IgD-negative memory B cell (primary cell): ENCODE measurements at regions not wholly inside any gene's neighbourhood (a gene's known extent, or its start where the extent isn't known, plus 50 kb on each side); places are given as distances from the start of the nearest gene placed in this dataset.
A peak's percentile ranks its signal among the peaks of the same experiment; 100 is the strongest.

Experiments
- H3K27ac Mint-ChIP-seq, 3 donors: one replicate each; pipeline ENCODE4 v1.8.0; 2020 to 2022; ENCODE audit warnings: mild to moderate bottlenecking in 3 of 3, mixed read lengths in 3 of 3, moderate library complexity in 1 of 3
- H3K27me3 Mint-ChIP-seq: one replicate; pipeline ENCODE4 v1.8.0; 2021; ENCODE audit warnings: mixed read lengths
- H3K36me3 Mint-ChIP-seq: one replicate; pipeline ENCODE4 v1.8.0; 2020; ENCODE audit warnings: mild to moderate bottlenecking, mixed read lengths
- H3K4me1 Mint-ChIP-seq, 3 donors: one replicate each; pipeline ENCODE4 v1.8.0; 2020 to 2022; ENCODE audit warnings: mixed read lengths in 3 of 3, mild to moderate bottlenecking in 1 of 3
- H3K4me3 Mint-ChIP-seq, 4 donors: one replicate each; pipeline ENCODE4 v1.8.0; 2020 to 2022; ENCODE audit warnings: mild to moderate bottlenecking in 4 of 4, mixed read lengths in 4 of 4, moderate library complexity in 3 of 4
- H3K9me3 Mint-ChIP-seq, 3 donors: one replicate each; pipeline ENCODE4 v1.8.0; 2020 to 2021; ENCODE audit warnings: mixed read lengths in 3 of 3, mild to moderate bottlenecking in 1 of 3

- Mint-ChIP-seq H3K27me3 (no peaks in the 10 kb centered on the region), H3K9me3 (peaks cover 0 to 8% (median 4%) of the 10 kb centered on the region in 3 donors), H3K36me3 (no peaks in the 10 kb centered on the region), H3K27ac (no peak overlapping the region), H3K4me3 (no peak overlapping the region), H3K4me1 (peaks cover 0 to 11% (median 0%) of the 10 kb centered on the region in 3 donors)
These were observed 71.3 kb downstream of the RPE65 start for GRCh38 chr1:68378296-68379084.

- Mint-ChIP-seq H3K27me3 (no peaks in the 10 kb centered on the region), H3K4me1 (peaks cover 0 to 11% (median 0%) of the 10 kb centered on the region in 3 donors), H3K27ac (no peak overlapping the region), H3K36me3 (no peaks in the 10 kb centered on the region), H3K4me3 (no peak overlapping the region), H3K9me3 (peaks cover 2 to 6% (median 4%) of the 10 kb centered on the region in 3 donors)
These were observed 72.7 kb downstream of the RPE65 start for GRCh38 chr1:68377098-68377497.

- no peaks in the 10 kb centered on the region for H3K36me3 Mint-ChIP-seq
- no peaks in the 10 kb centered on the region for H3K27me3 Mint-ChIP-seq
- peaks cover 0 to 11% (median 0%) of the 10 kb centered on the region in 3 donors for H3K4me1 Mint-ChIP-seq
- no peak overlapping the region for H3K4me3 Mint-ChIP-seq
- no peak overlapping the region for H3K27ac Mint-ChIP-seq
- H3K9me3 Mint-ChIP-seq = peaks cover 0 to 4% (median 2%) of the 10 kb centered on the region in 3 donors
These were observed 73.3 kb downstream of the RPE65 start for GRCh38 chr1:68376441-68376840.

- no peak overlapping the region for H3K4me3 Mint-ChIP-seq
- no peaks in the 10 kb centered on the region for H3K36me3 Mint-ChIP-seq
- H3K27me3 Mint-ChIP-seq = no peaks in the 10 kb centered on the region
- peaks cover 0 to 11% (median 0%) of the 10 kb centered on the region in 3 donors for H3K4me1 Mint-ChIP-seq
- peaks cover 0 to 2% (median under 1%) of the 10 kb centered on the region in 3 donors for H3K9me3 Mint-ChIP-seq
- no peak overlapping the region for H3K27ac Mint-ChIP-seq
These were observed 73.8 kb downstream of the RPE65 start for GRCh38 chr1:68375919-68376318.

DNA sequence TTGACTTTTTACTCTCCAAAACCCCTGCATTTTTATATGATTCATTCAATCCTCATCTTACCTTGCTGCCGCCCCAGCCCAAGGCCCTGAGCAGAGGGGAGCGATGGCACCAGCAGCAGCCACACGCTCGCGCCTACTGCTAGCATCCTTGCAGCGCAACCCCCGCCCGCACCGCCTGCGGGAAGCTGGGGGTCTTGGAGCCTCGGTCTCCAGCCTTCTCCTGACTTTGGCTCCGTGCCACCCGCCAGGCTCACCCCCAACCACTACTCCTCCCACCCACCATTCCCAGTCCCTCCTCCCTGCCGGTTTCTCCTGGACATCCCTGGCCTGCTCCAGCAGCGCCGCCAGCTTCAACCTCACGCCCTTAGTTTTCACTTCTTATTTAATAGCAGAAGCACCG lies 76.6 kb downstream of the RPE65 start:
- no peaks in the 10 kb centered on the region for H3K27me3 Mint-ChIP-seq

DNA sequence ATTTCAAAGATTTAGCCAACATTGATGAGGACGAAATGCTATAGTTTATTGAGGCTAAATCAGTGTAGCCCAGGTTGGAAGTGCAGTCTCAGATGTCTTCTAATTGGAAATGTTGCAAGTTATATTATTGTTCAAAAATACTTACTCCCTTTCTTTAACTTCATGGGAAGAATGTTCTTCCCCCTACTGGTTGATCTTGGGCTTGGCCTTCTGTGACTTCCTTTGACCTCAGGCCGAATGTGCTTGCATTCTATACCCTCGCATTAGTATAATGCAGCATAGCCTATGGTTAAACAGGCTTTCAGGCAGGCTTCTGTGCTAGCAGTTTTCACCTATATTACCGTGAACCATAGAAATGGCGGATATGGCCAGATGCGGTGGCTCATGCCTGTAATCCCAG lies 77.3 kb downstream of the RPE65 start:
- no peak overlapping the region for H3K4me3 Mint-ChIP-seq
- no peak overlapping the region for H3K27ac Mint-ChIP-seq

More for the DNA sequence above, 76.6 kb downstream of the RPE65 start:
- Mint-ChIP-seq H3K4me1 (no peaks in the 10 kb centered on the region), H3K9me3 (peaks cover 0 to 2% (median 0%) of the 10 kb centered on the region in 3 donors), H3K36me3 (no peaks in the 10 kb centered on the region), H3K4me3 (no peak overlapping the region), H3K27ac (no peak overlapping the region)

GRCh38 chr1:68370101-68370915 lies 79.4 kb downstream of the RPE65 start:
- no peak overlapping the region for H3K27ac Mint-ChIP-seq
- no peaks in the 10 kb centered on the region for H3K4me1 Mint-ChIP-seq
- peaks cover 0 to 2% (median 0%) of the 10 kb centered on the region in 3 donors for H3K9me3 Mint-ChIP-seq
- H3K4me3 Mint-ChIP-seq = no peak overlapping the region
- H3K27me3 Mint-ChIP-seq = peaks cover 4% of the 10 kb centered on the region
- no peaks in the 10 kb centered on the region for H3K36me3 Mint-ChIP-seq

More for the DNA sequence above, 77.3 kb downstream of the RPE65 start:
- H3K27me3 Mint-ChIP-seq = no peaks in the 10 kb centered on the region
- no peaks in the 10 kb centered on the region for H3K4me1 Mint-ChIP-seq
- peaks cover 0 to 2% (median 0%) of the 10 kb centered on the region in 3 donors for H3K9me3 Mint-ChIP-seq
- no peaks in the 10 kb centered on the region for H3K36me3 Mint-ChIP-seq

- no peaks in the 10 kb centered on the region for H3K36me3 Mint-ChIP-seq
- H3K9me3 Mint-ChIP-seq = peaks cover 0 to under 1% (median 0%) of the 10 kb centered on the region in 3 donors
- H3K4me3 Mint-ChIP-seq = no peak overlapping the region
- no peaks in the 10 kb centered on the region for H3K4me1 Mint-ChIP-seq
- H3K27me3 Mint-ChIP-seq = peaks cover 4% of the 10 kb centered on the region
- H3K27ac Mint-ChIP-seq = no peak overlapping the region
These were observed 83.2 kb downstream of the RPE65 start for GRCh38 chr1:68366572-68366971.

- Mint-ChIP-seq H3K36me3 (no peaks in the 10 kb centered on the region), H3K4me1 (peaks cover 0 to 1% (median 0%) of the 10 kb centered on the region in 3 donors), H3K4me3 (no peak overlapping the region), H3K27ac (no peak overlapping the region), H3K27me3 (peaks cover 4% of the 10 kb centered on the region), H3K9me3 (peaks cover 0 to 3% (median 0%) of the 10 kb centered on the region in 3 donors)
These were observed 83.9 kb downstream of the RPE65 start for GRCh38 chr1:68365709-68366382.

GRCh38 chr1:68363339-68363738 lies 86.4 kb downstream of the RPE65 start:
- Mint-ChIP-seq H3K4me3 (no peak overlapping the region), H3K36me3 (no peaks in the 10 kb centered on the region), H3K9me3 (peaks cover 0 to 3% (median 0%) of the 10 kb centered on the region in 3 donors), H3K27me3 (peaks cover 4% of the 10 kb centered on the region), H3K27ac (peak overlapping the region in 1 of 3 donors; percentile 11), H3K4me1 (peaks cover 8 to 20% (median 14%) of the 10 kb centered on the region in 3 donors)

GRCh38 chr1:68361346-68361910 lies 88.3 kb downstream of the RPE65 start:
- Mint-ChIP-seq H3K4me1 (peaks cover 15 to 30% (median 25%) of the 10 kb centered on the region in 3 donors), H3K27me3 (peaks cover under 1% of the 10 kb centered on the region), H3K36me3 (no peaks in the 10 kb centered on the region), H3K9me3 (peaks cover 0 to 3% (median 0%) of the 10 kb centered on the region in 3 donors), H3K4me3 (no peak overlapping the region), H3K27ac (no peak overlapping the region)

GRCh38 chr1:68359045-68359444 lies 90.7 kb downstream of the RPE65 start:
- peak overlapping the region in 2 of 4 donors; percentile 64 to 80 for H3K4me3 Mint-ChIP-seq
- H3K27ac Mint-ChIP-seq = no peak overlapping the region
- H3K36me3 Mint-ChIP-seq = no peaks in the 10 kb centered on the region
- H3K9me3 Mint-ChIP-seq = peaks cover 0 to 6% (median 0%) of the 10 kb centered on the region in 3 donors
- peaks cover 15 to 30% (median 25%) of the 10 kb centered on the region in 3 donors for H3K4me1 Mint-ChIP-seq
- H3K27me3 Mint-ChIP-seq = no peaks in the 10 kb centered on the region

- H3K9me3 Mint-ChIP-seq = peaks cover 0 to 7% (median 0%) of the 10 kb centered on the region in 3 donors
- no peaks in the 10 kb centered on the region for H3K27me3 Mint-ChIP-seq
- H3K4me3 Mint-ChIP-seq = peak overlapping the region in 2 of 4 donors; percentile 64 to 80
- no peaks in the 10 kb centered on the region for H3K36me3 Mint-ChIP-seq
- peaks cover 17 to 30% (median 25%) of the 10 kb centered on the region in 3 donors for H3K4me1 Mint-ChIP-seq
- H3K27ac Mint-ChIP-seq = peak overlapping the region in 2 of 3 donors; percentile 11 to 86
These were observed 91.3 kb downstream of the RPE65 start for GRCh38 chr1:68358439-68358838.

DNA sequence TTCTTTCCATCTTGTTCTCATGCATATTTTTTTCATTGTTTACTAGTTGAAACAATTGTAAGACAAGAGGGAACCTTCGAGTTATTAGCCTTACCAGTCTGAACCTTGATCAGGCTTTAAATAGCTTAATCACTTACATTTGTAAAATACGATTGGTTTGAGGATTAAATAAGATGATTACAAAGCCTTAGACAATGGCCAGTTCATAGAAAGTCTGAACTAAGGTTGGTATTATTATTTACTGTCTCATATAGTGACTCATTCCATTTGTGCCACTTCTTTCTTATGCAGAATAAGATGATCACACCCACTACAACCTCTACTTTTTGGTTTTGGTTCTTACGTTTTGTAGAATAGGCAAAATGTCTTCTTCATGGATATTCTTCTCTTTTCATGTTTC lies 94.1 kb downstream of the RPE65 start:
- Mint-ChIP-seq H3K36me3 (no peaks in the 10 kb centered on the region), H3K4me1 (peaks cover 17 to 30% (median 24%) of the 10 kb centered on the region in 3 donors), H3K4me3 (no peak overlapping the region), H3K27ac (peak overlapping the region in 1 of 3 donors; percentile 71), H3K27me3 (no peaks in the 10 kb centered on the region), H3K9me3 (peaks cover 0 to 5% (median 0%) of the 10 kb centered on the region in 3 donors)
